Brain microvascular endothelial cell (primary cell): ENCODE measurements at regions not wholly inside any gene's neighbourhood (a gene's known extent, or its start where the extent isn't known, plus 50 kb on each side); places are given as distances from the start of the nearest gene placed in this dataset.

Source experiments
- DNase-seq: peaks from one replicate; pipeline ENCODE4 v3.0.0-alpha.2; 2020
- H3K27ac ChIP-seq: fragments of 250-450 bp; sonication (Bioruptor Pico); 2 replicates; pipeline ENCODE4 v1.5.1; 2020; ENCODE audit warnings: mild to moderate bottlenecking, moderate library complexity
- H3K27me3 ChIP-seq: fragments of 250-450 bp; sonication (Bioruptor Pico); replicated peaks from 2 replicates; pipeline ENCODE4 v1.5.1; 2020; ENCODE audit warnings: mild to moderate bottlenecking
- H3K36me3 ChIP-seq: fragments of 250-450 bp; sonication (Bioruptor Pico); replicated peaks from 2 replicates; pipeline ENCODE4 v1.5.1; 2020; ENCODE audit warnings: mild to moderate bottlenecking
- H3K4me3 ChIP-seq: 2 replicates; pipeline ENCODE4 v1.5.1; 2011; ENCODE audit warnings: low read depth, mild to moderate bottlenecking, control low read depth, low read length, moderate library complexity
- in situ Hi-C: cut with HindIII; loops from 2 replicates; pipeline ENCODE4 v1.10.0; 2017; ENCODE audit warnings: low sequenced_read_pairs, low pct_ligation_motif_present
- TF ChIP-seq, protein P1 (sequence below): IDR thresholded peaks from 2 replicates; pipeline ENCODE4 v1.5.1; 2011; ENCODE audit warnings: low read depth, mild to moderate bottlenecking, moderate library complexity, low read length, control low read depth, inconsistent platforms; ENCODE audit errors: missing control alignments

DNA sequence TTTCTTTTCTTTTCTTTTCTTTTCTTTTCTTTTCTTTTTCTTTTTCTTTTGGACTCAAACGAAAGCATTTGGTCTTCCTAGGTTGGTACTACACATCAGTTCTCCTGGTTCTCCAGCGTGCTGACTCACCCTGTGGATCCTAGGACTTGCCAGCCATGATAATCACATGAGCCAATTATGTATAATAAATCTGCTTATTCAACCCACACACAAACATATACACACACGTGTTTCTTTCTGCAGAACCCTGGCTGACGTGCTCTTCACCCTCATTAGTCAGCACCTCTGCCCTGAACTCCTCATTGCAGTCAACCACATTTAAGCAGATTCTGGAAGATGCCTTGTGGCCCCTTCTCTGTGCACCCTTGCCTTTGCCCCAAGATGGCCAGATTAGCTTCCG lies 162.4 kb upstream of the MYT1L start:
- no peak overlapping the region for H3K4me3 ChIP-seq
- TF ChIP-seq, protein P1, sequence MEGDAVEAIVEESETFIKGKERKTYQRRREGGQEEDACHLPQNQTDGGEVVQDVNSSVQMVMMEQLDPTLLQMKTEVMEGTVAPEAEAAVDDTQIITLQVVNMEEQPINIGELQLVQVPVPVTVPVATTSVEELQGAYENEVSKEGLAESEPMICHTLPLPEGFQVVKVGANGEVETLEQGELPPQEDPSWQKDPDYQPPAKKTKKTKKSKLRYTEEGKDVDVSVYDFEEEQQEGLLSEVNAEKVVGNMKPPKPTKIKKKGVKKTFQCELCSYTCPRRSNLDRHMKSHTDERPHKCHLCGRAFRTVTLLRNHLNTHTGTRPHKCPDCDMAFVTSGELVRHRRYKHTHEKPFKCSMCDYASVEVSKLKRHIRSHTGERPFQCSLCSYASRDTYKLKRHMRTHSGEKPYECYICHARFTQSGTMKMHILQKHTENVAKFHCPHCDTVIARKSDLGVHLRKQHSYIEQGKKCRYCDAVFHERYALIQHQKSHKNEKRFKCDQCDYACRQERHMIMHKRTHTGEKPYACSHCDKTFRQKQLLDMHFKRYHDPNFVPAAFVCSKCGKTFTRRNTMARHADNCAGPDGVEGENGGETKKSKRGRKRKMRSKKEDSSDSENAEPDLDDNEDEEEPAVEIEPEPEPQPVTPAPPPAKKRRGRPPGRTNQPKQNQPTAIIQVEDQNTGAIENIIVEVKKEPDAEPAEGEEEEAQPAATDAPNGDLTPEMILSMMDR, result no peak
- no peak for DNase-seq
- no peaks in the 10 kb centered on the region for H3K27me3 ChIP-seq
- in situ Hi-C loops, result no loop called here
- no peak overlapping the region for H3K27ac ChIP-seq
- no peaks in the 10 kb centered on the region for H3K36me3 ChIP-seq

GRCh38 chr2:2492800-2493199 lies 161.7 kb upstream of the MYT1L start:
- Histone ChIP-seq H3K4me3 (no peak overlapping the region), H3K36me3 (no peaks in the 10 kb centered on the region), H3K27me3 (no peaks in the 10 kb centered on the region), H3K27ac (no peak overlapping the region)
- no peak for DNase-seq
- in situ Hi-C loops, result no loop called here
- TF ChIP-seq, protein P1, result no peak

GRCh38 chr2:2491964-2492363 lies 160.9 kb upstream of the MYT1L start:
- TF ChIP-seq, protein P1, result no peak
- Histone ChIP-seq H3K4me3 (no peak overlapping the region), H3K27ac (no peak overlapping the region), H3K27me3 (no peaks in the 10 kb centered on the region), H3K36me3 (no peaks in the 10 kb centered on the region)
- in situ Hi-C loops, result no loop called here
- DNase-seq, result no peak

DNA sequence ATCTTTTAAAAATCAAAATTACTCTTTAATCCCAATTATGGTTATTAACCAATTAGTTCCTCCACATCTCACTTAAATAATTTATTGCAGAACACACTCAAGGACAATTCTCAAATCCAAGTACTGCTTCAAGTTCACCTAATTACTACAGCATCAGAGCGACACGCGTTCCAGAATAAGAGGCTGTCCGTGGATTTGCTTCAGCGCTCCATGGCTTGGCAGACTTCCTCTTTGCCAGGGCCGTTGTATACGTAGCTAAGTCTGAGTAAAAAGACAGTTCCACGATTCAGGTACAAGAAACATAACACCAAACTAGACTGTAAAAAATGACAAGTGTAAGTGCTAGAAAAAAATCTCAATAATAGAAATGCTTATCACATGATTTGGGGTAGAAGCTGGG lies 153.2 kb upstream of the MYT1L start:
- H3K27ac ChIP-seq, result no peak overlapping the region
- in situ Hi-C loops, result no loop called here
- no peaks in the 10 kb centered on the region for H3K36me3 ChIP-seq
- H3K4me3 ChIP-seq, result no peak overlapping the region
- TF ChIP-seq, protein P1, result no peak
- H3K27me3 ChIP-seq, result no peaks in the 10 kb centered on the region
- no peak for DNase-seq

DNA sequence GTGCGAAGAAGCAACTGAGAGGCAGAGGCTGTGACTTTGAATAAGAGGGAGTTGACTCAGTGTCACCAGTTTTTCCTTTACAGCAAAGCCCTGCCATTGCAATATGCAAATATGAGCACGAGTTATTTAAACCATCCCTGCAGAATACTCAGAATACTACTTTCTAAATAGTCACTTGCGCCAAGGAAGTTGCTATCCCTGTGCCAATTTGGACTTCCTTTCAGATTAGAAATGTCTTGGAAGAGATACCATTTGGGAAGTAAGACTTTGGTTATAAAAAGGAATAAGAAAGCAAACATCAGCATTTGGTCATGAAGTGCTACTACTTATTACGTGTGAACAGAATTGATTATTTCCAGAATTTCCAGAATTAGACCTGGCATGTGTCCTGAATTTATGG lies 151.8 kb upstream of the MYT1L start:
- DNase-seq, result no peak
- Histone ChIP-seq H3K4me3 (no peak overlapping the region), H3K36me3 (no peaks in the 10 kb centered on the region), H3K27ac (no peak overlapping the region), H3K27me3 (no peaks in the 10 kb centered on the region)
- TF ChIP-seq, protein P1, result no peak
- in situ Hi-C loops, result no loop called here

DNA sequence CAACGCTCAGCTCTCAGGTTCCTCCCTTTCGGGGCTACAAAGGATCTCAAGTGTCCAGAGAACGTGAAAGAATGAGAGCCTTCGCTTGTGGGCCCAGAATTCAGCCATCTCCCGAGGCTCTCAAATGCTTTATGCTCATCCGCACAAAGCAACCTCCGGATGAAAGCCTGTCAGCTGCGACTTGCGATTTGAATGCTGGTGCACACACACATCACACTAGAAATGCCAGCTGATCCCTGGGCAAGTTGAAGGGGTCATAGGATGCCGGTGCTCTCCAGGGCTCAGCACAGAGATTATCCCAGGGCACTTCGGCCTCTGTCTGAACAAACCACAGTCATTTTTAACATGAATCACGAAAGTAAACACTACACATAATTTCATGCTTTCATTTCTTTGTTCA lies 141.8 kb upstream of the MYT1L start:
- Histone ChIP-seq H3K27ac (no peak overlapping the region), H3K4me3 (no peak overlapping the region), H3K27me3 (no peaks in the 10 kb centered on the region), H3K36me3 (no peaks in the 10 kb centered on the region)
- in situ Hi-C loops, result no loop called here
- no peak for DNase-seq
- TF ChIP-seq, protein P1, result no peak
